ENCODE measurements at regions not wholly inside any gene's neighbourhood (a gene's known extent, or its start where the extent isn't known, plus 50 kb on each side); places are given as distances from the start of the nearest gene placed in this dataset.

- no peak for TF ChIP-seq CTCF (IDR thresholded peaks at IDR 0.05 in 2 of 3, conservative IDR thresholded peaks at IDR 0.05 in 1 of 3; ENCODE audit: control insufficient read depth in 2 of 3, extremely low read depth in 1 of 3, insufficient read depth in 1 of 3, low read depth in 3 of 3, low read length in 3 of 3)
- TF ChIP-seq FOS (IDR thresholded peaks at IDR 0.05; ENCODE audit: borderline replicate concordance, extremely low read depth, insufficient read length) = no peak
- no peak for TF ChIP-seq EP300 (IDR thresholded peaks at IDR 0.05; ENCODE audit: borderline replicate concordance in 1 of 2, control insufficient read depth in 1 of 2, low read depth in 2 of 2, low read length in 2 of 2)
- TF ChIP-seq POLR2A (IDR thresholded peaks at IDR 0.05; ENCODE audit: low read depth, low read length) = no peak
- TF ChIP-seq BACH1 (IDR thresholded peaks at IDR 0.05; ENCODE audit: borderline replicate concordance) = no peak
- TF ChIP-seq RELB (IDR thresholded peaks at IDR 0.05; ENCODE audit: low read depth) = no peak
- TF ChIP-seq POU2F2 (IDR thresholded peaks at IDR 0.05; ENCODE audit: borderline replicate concordance, low read depth, low read length) = no peak
- no peak for TF ChIP-seq RCOR1 (conservative IDR thresholded peaks at IDR 0.05; ENCODE audit: low read depth, low read length)
- no peak for TF ChIP-seq SUZ12 (IDR thresholded peaks at IDR 0.05; ENCODE audit: unreplicated experiment)
- no peak for TF ChIP-seq CBFB (IDR thresholded peaks at IDR 0.05; ENCODE audit: low read depth)
- TF ChIP-seq ELK1 (IDR thresholded peaks at IDR 0.05; ENCODE audit: low read depth, low read length) = no peak
- no peak for TF ChIP-seq IRF3 (IDR thresholded peaks at IDR 0.05)
- TF ChIP-seq RBBP5 (conservative IDR thresholded peaks at IDR 0.05) = no peak
- TF ChIP-seq ZNF274 (IDR thresholded peaks at IDR 0.05; ENCODE audit: insufficient read depth, insufficient read length) = no peak
Measured at GRCh38 chr4:79757600-79757999, 315.4 kb downstream of the ANTXR2 start.
